Motor neuron (in vitro differentiated cells): ENCODE measurements at regions not wholly inside any gene's neighbourhood (a gene's known extent, or its start where the extent isn't known, plus 50 kb on each side); places are given as distances from the start of the nearest gene placed in this dataset.

Source experiments
- ATAC-seq, 8 experiments: fragments of 200-7000 bp; cut with Tn5 transposase; replicated peaks in 6 of 8; 2 replicates each; pipeline ENCODE4 v1.8.0; 2021; ENCODE audit warnings: mild to moderate bottlenecking in 8 of 8, moderate library complexity in 8 of 8
- H3K27ac ChIP-seq, 2 donors: fragments of 250-450 bp; sonication (Bioruptor Pico); 2 replicates each; pipeline ENCODE4 v1.9.0; 2021; ENCODE audit warnings: antibody characterized with exemption in 2 of 2, mild to moderate bottlenecking in 2 of 2, moderate library complexity in 1 of 2
- H3K4me1 ChIP-seq, 2 donors: fragments of 250-450 bp; sonication (Bioruptor Pico); replicated peaks in 1 of 2; 2 replicates each; pipeline ENCODE4 v1.6.1; 2021; ENCODE audit warnings: antibody characterized with exemption in 2 of 2, mild to moderate bottlenecking in 2 of 2, moderate library complexity in 1 of 2
- H3K4me3 ChIP-seq, 5 donors: fragments of 250-450 bp; sonication (Bioruptor Pico); 2 replicates each; pipeline ENCODE4 v1.9.0; 2021; ENCODE audit warnings: antibody characterized with exemption in 5 of 5, mild to moderate bottlenecking in 5 of 5, moderate library complexity in 4 of 5
- WGBS, 10 experiments: fragments of 450-650 bp; shearing (Covaris generic); methylation state at CpG; one replicate each; pipeline ENCODE4 v1.0.0; 2022; 5-methylcytosine and 5-hydroxymethylcytosine counted together
- in situ Hi-C, 9 experiments: fragments of 400-800 bp; cut with MboI; loops; one replicate each; pipeline ENCODE4 v1.15.0; 2021; ENCODE audit warnings: low sequenced_read_pairs in 9 of 9, low pct_unique_long_range_greater_than_20kb in 2 of 9; ENCODE audit not compliant: unreplicated experiment in 9 of 9

- 0 to 100% (median 91%) methylated on average over 1 to 3 of the region's 3 CpGs for WGBS, 10 experiments
- in situ Hi-C loops = no loop called here
Measured at GRCh38 chr6:140546640-140547039, 1172.2 kb upstream of the CITED2 start.

GRCh38 chr6:140544431-140544830 is 1170.0 kb upstream of the CITED2 start:
- no peak overlapping the region for H3K4me3 ChIP-seq
- no peaks in the 10 kb centered on the region for H3K4me1 ChIP-seq
- H3K27ac ChIP-seq = no peak overlapping the region
- WGBS, 10 experiments = 30 to 97% (median 67%) methylated on average over 1 to 3 of the region's 3 CpGs; no CpG with 5 or more reads in 1 of the 10 experiments
- no peak for ATAC-seq
- in situ Hi-C loops = no loop called here

More at GRCh38 chr6:140546640-140547039, 1172.2 kb upstream of the CITED2 start:
- H3K4me3 ChIP-seq = no peak overlapping the region
- H3K27ac ChIP-seq = no peak overlapping the region
- no peaks in the 10 kb centered on the region for H3K4me1 ChIP-seq
- ATAC-seq = no peak

- Histone ChIP-seq H3K4me1 (peaks cover 3 to 7% of the 10 kb centered on the region in 2 donors), H3K27ac (no peak overlapping the region), H3K4me3 (no peak overlapping the region)
- WGBS, 10 experiments = 57 to 97% (median 90%) methylated on average over 1 to 3 of the region's 3 CpGs; no CpG with 5 or more reads in 2 of the 10 experiments
- ATAC-seq = peak in 2 of 8 experiments; percentile 48 to 90
- in situ Hi-C loops = no loop called here
Measured at GRCh38 chr6:140542863-140543262, 1168.4 kb upstream of the CITED2 start.

GRCh38 chr6:140541288-140541687 is 1166.8 kb upstream of the CITED2 start:
- Histone ChIP-seq H3K4me3 (no peak overlapping the region), H3K4me1 (peaks cover 3 to 13% of the 10 kb centered on the region in 2 donors), H3K27ac (no peak overlapping the region)
- no peak for ATAC-seq
- 29 to 89% (median 77%) methylated on average over 2 to 7 of the region's 7 CpGs; no CpG with 5 or more reads in 1 of the 10 experiments for WGBS, 10 experiments
- in situ Hi-C loops = no loop called here

- peaks cover 3 to 13% of the 10 kb centered on the region in 2 donors for H3K4me1 ChIP-seq
- in situ Hi-C loops = no loop called here
- H3K27ac ChIP-seq = no peak overlapping the region
- WGBS, 10 experiments = 82 to 100% (median 100%) methylated on average over 1 of the region's 1 CpG; no CpG with 5 or more reads in 2 of the 10 experiments
- no peak overlapping the region for H3K4me3 ChIP-seq
- no peak for ATAC-seq
Measured at GRCh38 chr6:140540743-140541142, 1166.3 kb upstream of the CITED2 start.

- Histone ChIP-seq H3K4me1 (peaks cover 3 to 13% of the 10 kb centered on the region in 2 donors), H3K27ac (no peak overlapping the region), H3K4me3 (no peak overlapping the region)
- ATAC-seq = no peak
- in situ Hi-C loops = no loop called here
Measured at GRCh38 chr6:140538926-140539325, 1164.5 kb upstream of the CITED2 start.

GRCh38 chr6:140537834-140538705 is 1163.6 kb upstream of the CITED2 start:
- Histone ChIP-seq H3K4me3 (no peak overlapping the region), H3K27ac (peak overlapping the region in 1 of 2 donors; percentile 25), H3K4me1 (peaks cover 3 to 13% of the 10 kb centered on the region in 2 donors)
- 0 to 33% (median 17%) methylated on average over 4 to 8 of the region's 8 CpGs for WGBS, 10 experiments
- ATAC-seq = peak; percentile 72 to 99 (median 94)
- in situ Hi-C loops = no loop called here

- Histone ChIP-seq H3K4me1 (peaks cover 3 to 13% of the 10 kb centered on the region in 2 donors), H3K4me3 (no peak overlapping the region), H3K27ac (peak overlapping the region in 1 of 2 donors; percentile 25)
- peak; percentile 8 to 26 (median 16) for ATAC-seq
- in situ Hi-C loops = no loop called here
- WGBS, 10 experiments = 18 to 97% (median 83%) methylated on average over 1 to 3 of the region's 3 CpGs; no CpG with 5 or more reads in 3 of the 10 experiments
Measured at GRCh38 chr6:140537211-140537610, 1162.8 kb upstream of the CITED2 start.

- no peak for ATAC-seq
- WGBS, 10 experiments = 80 to 100% (median 91%) methylated on average over 1 of the region's 1 CpG; no CpG with 5 or more reads in 4 of the 10 experiments
Measured at GRCh38 chr6:140535511-140535910, 1161.1 kb upstream of the CITED2 start.

GRCh38 chr6:140533526-140533925 is 1159.1 kb upstream of the CITED2 start:
- no peak for ATAC-seq
- in situ Hi-C loops = no loop called here

More at GRCh38 chr6:140535511-140535910, 1161.1 kb upstream of the CITED2 start:
- Histone ChIP-seq H3K4me1 (peaks cover 3 to 13% of the 10 kb centered on the region in 2 donors), H3K4me3 (no peak overlapping the region), H3K27ac (no peak overlapping the region)
- in situ Hi-C loops = no loop called here

GRCh38 chr6:140504776-140505175 is 1130.3 kb upstream of the CITED2 start:
- H3K27ac ChIP-seq = no peak overlapping the region
- no peak overlapping the region for H3K4me3 ChIP-seq
- 75 to 100% (median 83%) methylated on average over 1 of the region's 1 CpG; no CpG with 5 or more reads in 4 of the 10 experiments for WGBS, 10 experiments
- no peaks in the 10 kb centered on the region for H3K4me1 ChIP-seq
- ATAC-seq = no peak
- in situ Hi-C loops = no loop called here

More at GRCh38 chr6:140533526-140533925, 1159.1 kb upstream of the CITED2 start:
- no peak overlapping the region for H3K27ac ChIP-seq
- no peak overlapping the region for H3K4me3 ChIP-seq
- H3K4me1 ChIP-seq = peaks cover 3 to 12% of the 10 kb centered on the region in 2 donors

- Histone ChIP-seq H3K27ac (no peak overlapping the region), H3K4me3 (no peak overlapping the region), H3K4me1 (no peaks in the 10 kb centered on the region)
- no peak for ATAC-seq
- in situ Hi-C loops = no loop called here
- 60 to 100% (median 93%) methylated on average over 1 to 3 of the region's 3 CpGs; no CpG with 5 or more reads in 1 of the 10 experiments for WGBS, 10 experiments
Measured at GRCh38 chr6:140500849-140501248, 1126.4 kb upstream of the CITED2 start.

GRCh38 chr6:140499607-140500006 is 1125.2 kb upstream of the CITED2 start:
- 50 to 100% (median 90%) methylated on average over 1 of the region's 1 CpG; no CpG with 5 or more reads in 1 of the 10 experiments for WGBS, 10 experiments
- Histone ChIP-seq H3K4me1 (no peaks in the 10 kb centered on the region), H3K4me3 (no peak overlapping the region), H3K27ac (no peak overlapping the region)
- in situ Hi-C loops = no loop called here
- ATAC-seq = no peak
